ENCODE measurements at regions not wholly inside any gene's neighbourhood (a gene's known extent, or its start where the extent isn't known, plus 50 kb on each side); places are given as distances from the start of the nearest gene placed in this dataset.

GRCh38 chr6:166770216-166771116 lies 143.4 kb upstream of the RPS6KA2 start:
- ATAC-seq (no peak), DNase-seq (no peak)
- Histone ChIP-seq H3K9me3 (no peaks in the 10 kb centered on the region), H3K27me3 (ENCODE audit: low read depth) (no peaks in the 10 kb centered on the region), H3K4me1 (no peaks in the 10 kb centered on the region), H3K27ac (no peak overlapping the region), H3K36me3 (no peaks in the 10 kb centered on the region), H3K4me3 (no peak overlapping the region)
- intact Hi-C loops (cut with DNase I), result no loop called here
- no peak for TF ChIP-seq CTCF (IDR thresholded peaks at IDR 0.05)

- no peak for TF ChIP-seq CTCF (IDR thresholded peaks at IDR 0.05)
- ATAC-seq (no peak), DNase-seq (no peak)
- Histone ChIP-seq H3K36me3 (no peaks in the 10 kb centered on the region), H3K27ac (no peak overlapping the region), H3K27me3 (ENCODE audit: low read depth) (no peaks in the 10 kb centered on the region), H3K9me3 (no peaks in the 10 kb centered on the region), H3K4me1 (no peaks in the 10 kb centered on the region), H3K4me3 (no peak overlapping the region)
- intact Hi-C loops (cut with DNase I), result no loop called here
These were observed 142.6 kb upstream of the RPS6KA2 start for GRCh38 chr6:166769648-166770047.

- DNase-seq (no peak), ATAC-seq (no peak)
- no peaks in the 10 kb centered on the region for H3K27me3 ChIP-seq (ENCODE audit: low read depth)
- H3K36me3 ChIP-seq, result no peaks in the 10 kb centered on the region
- no peak for TF ChIP-seq CTCF (IDR thresholded peaks at IDR 0.05)
- H3K27ac ChIP-seq, result no peak overlapping the region
- intact Hi-C loops (cut with DNase I), result no loop called here
- H3K9me3 ChIP-seq, result no peaks in the 10 kb centered on the region
- no peaks in the 10 kb centered on the region for H3K4me1 ChIP-seq
- H3K4me3 ChIP-seq, result no peak overlapping the region
These were observed 141.7 kb upstream of the RPS6KA2 start for GRCh38 chr6:166768761-166769160.

GRCh38 chr6:166767230-166767629 lies 140.2 kb upstream of the RPS6KA2 start:
- H3K4me3 ChIP-seq, result no peak overlapping the region
- H3K36me3 ChIP-seq, result no peaks in the 10 kb centered on the region
- H3K27ac ChIP-seq, result no peak overlapping the region
- TF ChIP-seq CTCF (IDR thresholded peaks at IDR 0.05), result no peak
- H3K9me3 ChIP-seq, result no peaks in the 10 kb centered on the region
- no peaks in the 10 kb centered on the region for H3K27me3 ChIP-seq (ENCODE audit: low read depth)
- ATAC-seq, result no peak
- H3K4me1 ChIP-seq, result no peaks in the 10 kb centered on the region
- DNase-seq, result no peak
- intact Hi-C loops (cut with DNase I), result no loop called here

- no peaks in the 10 kb centered on the region for H3K27me3 ChIP-seq (ENCODE audit: low read depth)
- H3K27ac ChIP-seq, result no peak overlapping the region
- no peaks in the 10 kb centered on the region for H3K36me3 ChIP-seq
- no peak for ATAC-seq
- no peak overlapping the region for H3K4me3 ChIP-seq
- H3K9me3 ChIP-seq, result no peaks in the 10 kb centered on the region
- intact Hi-C loops (cut with DNase I), result no loop called here
- H3K4me1 ChIP-seq, result no peaks in the 10 kb centered on the region
- TF ChIP-seq CTCF (IDR thresholded peaks at IDR 0.05), result no peak
- no peak for DNase-seq
These were observed 139.7 kb upstream of the RPS6KA2 start for GRCh38 chr6:166766769-166767168.
